Activated T-cell treated with anti-CD3 and anti-CD28 coated beads for 24 hours (primary cell): ENCODE measurements at regions not wholly inside any gene's neighbourhood (a gene's known extent, or its start where the extent isn't known, plus 50 kb on each side); places are given as distances from the start of the nearest gene placed in this dataset.

Experiments used
- DNase-seq: peaks from one replicate; pipeline ENCODE4 v3.0.0-alpha.2; 2020; ENCODE audit warnings: low read depth

DNA sequence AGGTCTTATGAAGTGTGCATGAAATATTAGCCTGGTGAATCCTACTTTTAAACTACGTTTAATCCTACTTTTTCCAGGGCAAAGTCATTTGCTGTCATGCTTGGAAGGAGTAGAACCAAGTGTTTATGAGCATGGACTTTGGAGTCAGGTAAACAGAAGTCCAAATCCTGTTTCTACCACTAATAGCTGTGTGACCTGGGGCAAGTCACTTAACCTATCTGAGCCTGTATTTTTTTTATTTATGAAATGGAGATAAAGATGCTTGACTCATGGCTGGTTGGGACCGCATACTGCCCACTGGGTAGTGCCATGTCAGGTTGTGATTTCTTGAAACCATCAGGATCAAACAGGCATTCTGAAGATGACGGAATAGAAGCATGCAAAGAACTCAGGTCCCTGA, 249.6 kb downstream of the BAMBI start:
- no peak for DNase-seq

DNA sequence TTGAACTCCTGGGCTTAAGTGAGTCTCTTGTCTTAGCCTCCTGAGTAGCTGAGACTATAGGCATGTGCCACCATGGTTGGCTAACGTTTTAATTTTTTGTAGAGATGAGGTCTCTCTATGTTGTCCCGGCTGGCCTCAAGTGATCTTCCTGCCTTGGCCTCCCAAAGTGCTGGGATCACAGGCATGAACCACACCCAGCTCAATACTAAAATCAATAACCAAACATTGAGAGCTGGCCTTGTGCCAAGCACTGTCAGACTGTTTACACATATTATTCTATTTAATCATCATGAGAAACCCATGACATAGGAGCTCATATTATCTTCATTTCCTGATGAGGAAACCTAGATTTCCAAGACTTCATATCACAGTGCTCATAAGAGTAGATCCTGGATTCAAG, 251.2 kb downstream of the BAMBI start:
- DNase-seq: no peak

DNA sequence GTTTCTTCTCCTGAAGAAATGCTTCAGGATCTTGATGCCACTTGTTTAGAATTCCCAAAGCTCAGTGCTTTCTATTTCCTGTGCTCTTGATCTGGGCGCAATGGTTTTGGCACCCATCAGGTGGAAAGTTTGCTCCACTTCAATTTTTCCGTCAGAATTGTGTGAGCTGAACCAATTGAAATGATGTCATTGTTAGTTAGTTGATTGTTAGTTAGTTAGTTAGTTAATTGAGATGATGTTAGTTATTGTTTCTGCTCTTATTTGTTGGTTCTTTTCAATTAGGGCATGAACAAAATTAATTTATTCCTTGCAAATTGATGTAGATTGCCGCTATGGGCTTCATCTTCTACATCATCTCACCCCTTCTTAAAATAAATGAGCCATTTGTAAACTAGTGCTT, 252.6 kb downstream of the BAMBI start:
- DNase-seq: no peak

DNA sequence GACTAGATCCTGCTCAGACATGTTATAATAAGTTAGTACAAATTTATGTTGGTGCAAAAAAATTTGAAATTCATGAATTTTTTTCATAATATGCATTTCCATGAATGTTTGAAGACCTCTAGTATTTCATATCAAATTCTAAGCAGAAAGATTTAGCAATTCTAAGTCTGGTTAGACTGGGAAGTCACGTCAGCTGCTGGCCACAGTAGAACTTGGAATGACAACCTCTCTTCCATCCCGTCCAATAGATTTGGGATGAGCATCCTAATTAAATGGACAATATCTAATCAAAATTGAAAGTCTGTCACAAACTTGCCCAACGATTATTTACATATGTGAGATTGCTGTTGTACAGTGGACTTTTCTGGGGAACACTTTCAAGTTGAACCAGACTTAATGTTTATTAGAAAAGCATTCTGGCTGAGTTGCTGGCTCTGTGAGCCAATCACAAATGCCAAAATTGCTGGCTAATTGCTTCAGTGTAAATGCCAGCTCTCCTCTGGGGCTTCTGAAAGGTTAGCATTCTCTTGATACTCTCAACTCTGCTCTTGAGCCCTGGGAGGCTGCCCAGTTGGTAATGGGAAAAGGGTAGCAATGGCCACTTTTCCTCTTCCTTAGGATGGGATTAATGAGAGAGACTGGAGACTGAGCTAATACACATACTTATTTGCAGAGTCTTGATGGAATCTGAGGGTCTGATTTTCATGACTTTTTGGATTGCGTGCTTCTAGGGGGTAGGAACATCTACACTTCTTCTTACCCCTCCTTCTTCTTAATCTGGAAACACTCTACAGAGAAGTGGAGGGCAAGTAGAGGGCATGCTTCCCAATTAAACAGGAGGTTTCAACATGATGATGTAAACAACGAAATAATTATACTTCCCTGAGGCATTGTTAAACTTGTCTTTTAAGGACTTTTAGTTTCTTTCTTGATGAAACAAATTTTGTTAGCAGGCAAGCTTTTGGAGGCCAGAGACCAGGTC, 253.5 kb downstream of the BAMBI start:
- no peak for DNase-seq

DNA sequence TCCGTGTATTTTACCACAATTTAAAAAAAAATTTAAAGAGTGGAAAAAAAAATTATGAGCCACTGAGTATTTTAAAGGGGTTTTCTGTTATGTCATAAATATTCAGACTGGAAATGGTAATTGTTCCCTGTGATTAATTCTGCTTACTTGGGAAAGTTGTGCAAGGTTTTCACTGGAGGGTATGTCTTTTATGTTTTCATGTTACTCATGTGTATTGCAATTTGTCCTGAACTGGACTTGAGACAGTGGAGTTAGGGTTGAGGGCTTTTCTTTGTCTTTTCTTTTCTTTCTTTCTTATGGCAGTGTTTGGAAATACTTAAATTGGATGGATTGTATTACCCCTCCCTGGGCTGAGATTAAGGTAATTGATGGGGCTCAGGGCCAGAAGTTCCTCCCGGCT, 257.7 kb downstream of the BAMBI start:
- no peak for DNase-seq

DNA sequence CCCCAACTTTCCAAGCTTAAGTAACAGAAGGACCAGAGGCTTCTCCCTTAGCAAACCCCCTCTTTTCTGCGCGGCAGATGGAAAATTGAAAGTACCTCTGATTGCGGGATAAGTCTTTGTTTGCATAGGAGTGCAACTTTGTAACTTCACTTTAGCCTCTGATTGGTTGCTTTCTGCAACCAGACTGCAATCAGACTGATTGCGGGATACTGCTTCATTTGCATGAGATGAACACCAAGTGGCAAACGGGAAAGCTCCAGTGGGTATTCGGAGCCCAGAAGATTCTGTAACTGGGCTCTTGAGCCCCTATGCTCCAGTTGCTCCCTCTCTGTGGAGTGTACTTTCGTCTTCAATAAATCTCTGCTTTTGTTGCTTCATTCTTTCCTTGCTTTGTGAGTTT, 260.6 kb downstream of the BAMBI start:
- no peak for DNase-seq

DNA sequence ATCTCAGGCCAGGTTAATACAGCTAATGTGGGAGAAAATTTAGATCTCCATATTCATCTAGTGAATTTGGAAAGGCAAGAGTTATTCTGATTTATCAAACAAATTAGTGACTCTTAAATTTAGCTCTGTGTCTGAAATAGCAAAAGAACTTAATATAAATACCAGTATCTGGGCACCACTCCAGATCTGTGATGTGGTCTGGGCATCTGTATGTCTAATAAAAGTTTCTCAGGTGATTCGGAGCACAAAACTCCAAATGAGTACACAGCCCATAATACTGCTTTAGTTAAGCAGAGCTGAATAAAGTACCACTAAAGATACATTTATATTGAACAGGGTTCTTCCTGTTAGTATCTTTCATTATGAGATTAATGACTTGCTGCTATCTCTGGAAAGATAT, 261.4 kb downstream of the BAMBI start:
- no peak for DNase-seq

DNA sequence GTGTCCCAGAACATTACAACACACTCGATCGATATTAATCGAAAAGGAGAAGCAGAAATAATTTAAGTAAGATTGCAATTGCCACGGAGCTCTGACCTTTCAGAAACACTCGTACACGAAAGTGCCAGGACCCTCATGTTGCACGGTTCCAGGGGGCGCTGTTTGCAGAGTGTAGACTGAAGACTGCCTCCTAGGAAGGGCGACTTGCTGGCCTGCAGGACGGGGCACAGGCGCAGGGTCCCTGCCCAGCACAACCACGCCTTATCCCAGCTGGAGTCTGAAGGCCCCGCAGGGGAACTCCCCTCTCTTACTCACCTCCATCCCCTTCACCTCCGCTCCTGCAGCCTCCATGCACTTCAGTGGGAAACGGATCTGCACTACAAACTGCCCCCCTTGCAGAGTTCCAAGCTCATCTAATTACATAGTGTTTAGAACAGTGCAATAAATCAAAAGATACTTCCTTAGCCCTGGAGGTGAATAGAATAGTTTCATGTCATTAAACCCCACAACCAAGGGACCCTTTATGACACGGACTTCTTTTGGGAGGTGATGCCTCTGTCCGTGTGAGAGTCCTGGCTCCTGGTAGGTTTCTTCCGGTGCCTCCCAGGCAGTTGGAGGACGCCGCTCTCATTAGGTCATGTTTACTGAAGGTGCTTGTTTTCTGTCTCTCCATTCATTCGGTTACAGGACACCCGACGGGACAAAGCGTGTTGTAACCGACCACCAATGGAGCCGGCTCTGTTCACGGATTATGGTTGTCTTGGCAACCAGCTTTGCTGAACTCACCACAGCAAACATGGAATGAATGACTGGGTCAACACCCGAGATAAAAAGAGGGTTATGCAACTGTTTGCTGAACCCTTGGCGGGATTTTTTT, 262.2 kb downstream of the BAMBI start:
- DNase-seq: no peak

DNA sequence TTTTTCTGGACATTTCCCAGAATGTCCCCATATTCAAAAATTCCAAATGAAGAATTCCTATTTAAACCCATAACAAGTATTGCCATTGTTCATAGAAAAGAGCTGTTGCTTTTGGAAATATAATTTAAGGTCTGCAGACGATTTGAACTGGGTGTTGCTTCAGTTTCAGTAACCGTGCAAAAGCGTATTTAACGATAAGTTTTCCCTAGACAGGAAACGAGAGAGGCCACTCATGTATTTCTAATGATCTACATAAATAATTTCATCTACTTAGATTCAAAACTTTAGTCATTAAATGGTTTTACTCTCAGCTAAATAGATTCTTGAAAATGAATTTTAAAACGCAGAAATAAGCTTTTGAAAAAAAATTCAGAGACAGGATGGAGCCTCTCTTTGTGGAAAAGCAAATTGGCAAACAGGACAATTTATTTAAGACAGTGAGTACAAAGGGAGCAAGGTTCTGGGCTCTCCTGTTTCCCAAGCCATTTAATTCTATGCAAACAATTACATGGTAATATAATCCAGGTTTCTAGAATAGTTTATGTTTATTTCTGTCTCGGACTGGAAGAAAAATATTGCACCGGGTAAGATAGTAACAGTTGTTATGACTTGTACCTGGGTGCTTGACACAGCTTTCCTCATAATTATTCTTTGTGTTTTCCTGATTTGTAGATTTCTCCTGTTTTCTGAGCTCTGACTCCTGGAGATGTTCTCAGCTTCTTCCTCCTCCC, 263.0 kb downstream of the BAMBI start:
- DNase-seq: no peak

DNA sequence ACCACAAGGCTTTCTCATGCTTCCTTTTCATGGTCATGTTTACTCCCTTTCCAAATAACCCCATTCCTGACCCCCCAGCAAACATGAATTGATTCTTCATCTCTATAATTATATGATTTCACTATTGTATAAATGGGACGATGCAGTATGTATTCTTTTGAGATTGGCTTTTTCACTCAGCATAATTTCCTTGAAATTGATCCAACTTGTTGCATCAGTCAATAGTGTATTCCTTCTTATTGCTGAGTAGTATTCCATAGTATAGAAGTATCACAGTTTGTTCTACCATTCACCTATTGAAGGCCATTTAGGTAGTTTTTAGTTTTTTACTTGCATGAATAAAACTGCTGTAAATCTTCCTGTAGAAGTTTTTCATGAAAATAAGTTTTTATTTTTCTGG, 264.7 kb downstream of the BAMBI start:
- DNase-seq: no peak

DNA sequence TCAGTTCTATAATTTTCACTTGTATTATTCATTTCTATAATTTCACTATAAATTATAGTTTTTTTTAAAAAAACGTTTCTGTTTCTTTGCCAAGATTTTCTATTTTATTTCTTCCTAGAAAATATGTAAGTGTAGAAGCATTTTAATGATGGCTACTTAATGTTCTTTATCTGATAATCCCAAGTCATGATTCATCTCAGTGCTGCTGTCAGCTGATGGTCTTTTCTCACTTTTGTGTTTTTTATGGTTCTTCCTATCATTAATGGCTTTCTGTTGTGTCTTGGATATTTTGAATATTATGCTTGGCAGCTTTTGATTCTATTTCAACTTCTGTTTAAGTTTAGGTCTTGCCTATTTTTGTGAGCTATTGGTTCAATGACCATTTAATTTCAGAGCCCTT, 268.6 kb downstream of the BAMBI start:
- DNase-seq: no peak

DNA sequence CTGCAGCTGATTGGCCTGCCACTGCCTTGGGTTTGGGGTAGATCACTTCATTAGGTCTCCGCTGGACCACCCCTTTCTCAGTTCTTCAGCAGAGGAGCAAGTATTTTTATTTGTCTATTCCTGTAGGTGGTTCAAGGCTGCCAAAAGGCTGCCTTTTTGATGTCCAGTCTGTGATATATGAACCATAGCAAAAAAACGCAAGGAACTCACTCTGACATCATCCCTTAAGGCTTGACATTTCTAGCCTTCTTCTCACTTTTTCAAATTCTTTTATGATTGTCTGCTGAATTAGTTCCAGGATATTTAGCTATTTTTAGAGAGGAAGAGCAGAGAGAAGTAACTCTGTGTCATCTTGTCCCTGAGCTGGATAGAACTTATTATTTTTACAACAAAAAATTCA, 269.2 kb downstream of the BAMBI start:
- DNase-seq: no peak

DNA sequence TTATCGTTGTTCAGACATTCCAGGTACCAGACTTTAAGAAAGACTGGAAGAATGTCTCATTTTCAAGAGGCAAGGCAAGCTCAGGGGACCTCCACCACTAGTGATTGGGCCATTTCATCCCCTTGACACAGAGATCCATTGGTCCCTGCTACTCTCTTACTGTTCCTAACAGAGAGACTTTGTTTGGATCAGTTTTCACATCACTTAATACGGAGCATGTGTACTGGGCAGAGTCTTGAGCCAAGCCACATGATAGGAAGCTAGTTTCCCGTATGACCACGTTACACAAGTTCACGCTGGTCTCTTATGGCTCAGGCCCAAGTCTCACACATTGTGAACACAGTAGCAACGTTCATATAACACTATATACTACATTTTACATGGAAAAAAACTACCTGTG, 269.9 kb downstream of the BAMBI start:
- DNase-seq: no peak

DNA sequence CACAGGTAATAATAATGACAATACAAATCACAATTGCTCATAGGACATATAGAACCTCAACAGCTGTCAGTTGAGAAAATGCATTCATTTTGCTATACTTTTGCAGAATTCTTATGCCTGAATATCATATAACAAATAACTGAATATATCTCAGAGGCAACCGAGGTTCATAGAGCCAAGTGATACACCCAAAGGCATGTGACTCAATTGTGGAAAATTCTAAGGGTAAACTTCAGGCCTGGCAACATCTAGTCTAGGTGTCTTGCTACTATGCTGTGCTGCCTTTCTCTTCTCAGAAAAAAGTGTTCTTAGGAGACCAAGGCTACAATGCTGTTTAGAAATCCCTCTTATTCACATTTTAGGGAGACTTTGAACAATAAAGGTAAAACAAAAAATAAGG, 270.7 kb downstream of the BAMBI start:
- no peak for DNase-seq

DNA sequence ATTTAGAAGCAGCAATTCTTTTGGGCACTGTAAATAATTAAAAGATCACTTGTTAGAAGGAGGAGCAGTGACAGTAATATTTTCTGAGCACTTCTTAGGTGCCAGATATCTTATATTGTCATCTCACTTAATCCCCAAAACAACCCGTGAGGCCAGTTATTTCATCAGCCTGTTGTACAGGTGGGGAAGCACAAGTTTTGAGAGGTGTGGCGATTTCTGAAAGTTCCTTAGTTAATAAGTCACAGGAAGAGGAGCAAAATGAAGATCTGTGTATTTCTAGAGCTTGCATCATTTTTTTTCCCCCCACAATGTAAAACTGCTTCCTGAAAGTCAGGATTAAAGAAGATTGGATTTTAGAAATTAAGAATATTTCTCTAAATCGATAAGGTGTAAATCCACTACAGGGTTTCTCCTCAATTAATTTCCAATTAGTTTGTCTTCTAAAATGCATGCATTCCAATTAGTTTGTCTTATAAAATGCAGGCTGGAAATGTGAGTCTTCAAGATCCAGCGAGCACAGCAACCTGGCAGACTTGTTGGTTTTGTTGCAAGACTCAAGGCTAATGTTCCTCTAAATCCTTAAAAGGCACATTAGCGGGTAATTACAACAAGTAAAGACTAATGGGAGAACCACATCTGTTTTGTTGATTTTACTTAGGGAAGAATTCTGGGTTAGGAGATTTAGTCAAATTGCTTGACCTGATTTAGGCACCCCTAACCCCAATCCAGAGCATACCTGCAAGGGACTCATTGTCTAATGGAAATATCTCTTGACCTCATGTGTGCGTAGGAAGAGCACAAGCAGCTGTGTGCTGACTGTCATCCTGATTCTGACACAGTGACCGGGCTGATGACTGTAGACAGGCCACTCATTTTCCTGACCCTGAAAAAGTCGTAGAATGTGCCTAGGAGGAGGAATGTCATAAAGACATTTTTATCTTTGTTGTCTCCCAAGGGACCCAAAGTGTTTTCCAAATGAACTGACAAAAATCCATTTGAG, 272.0 kb downstream of the BAMBI start:
- no peak for DNase-seq

DNA sequence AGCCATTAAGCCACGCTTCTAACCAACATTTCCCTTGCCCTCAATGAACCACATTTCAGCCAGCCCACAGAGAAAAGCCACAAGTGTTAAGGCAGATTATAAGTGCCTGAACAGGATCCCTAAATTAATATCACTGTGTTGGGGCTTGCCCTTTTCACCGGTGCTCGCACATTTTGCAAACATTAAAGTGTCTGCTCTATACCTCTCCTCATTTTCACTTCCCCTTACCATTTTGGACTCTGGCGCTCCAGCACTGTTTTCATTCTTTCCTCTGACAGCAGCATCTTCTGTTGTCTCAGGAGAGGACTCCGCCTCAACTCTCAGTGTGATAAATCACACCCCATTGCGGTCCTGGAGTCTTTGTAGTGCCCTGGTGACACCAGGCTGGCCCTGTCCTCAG, 274.2 kb downstream of the BAMBI start:
- DNase-seq: no peak

DNA sequence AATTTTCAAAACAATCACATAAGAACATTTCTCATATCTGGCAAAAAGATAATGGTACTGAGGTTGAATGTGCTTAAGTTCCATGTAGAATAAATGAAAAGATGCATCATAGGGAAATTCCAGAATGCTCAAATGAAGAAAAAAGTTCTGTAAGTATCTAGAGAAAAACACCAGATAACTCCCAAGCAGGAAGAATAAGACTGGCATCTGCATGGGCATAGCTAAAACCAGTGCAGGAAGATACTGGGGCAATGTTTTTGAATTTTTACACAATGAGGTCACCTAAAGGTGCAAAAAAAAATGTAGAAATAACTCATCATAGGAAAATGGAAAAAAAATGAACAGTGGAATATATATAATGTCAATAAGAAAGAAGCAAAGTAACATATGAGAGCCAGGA, 275.2 kb downstream of the BAMBI start:
- DNase-seq: no peak

DNA sequence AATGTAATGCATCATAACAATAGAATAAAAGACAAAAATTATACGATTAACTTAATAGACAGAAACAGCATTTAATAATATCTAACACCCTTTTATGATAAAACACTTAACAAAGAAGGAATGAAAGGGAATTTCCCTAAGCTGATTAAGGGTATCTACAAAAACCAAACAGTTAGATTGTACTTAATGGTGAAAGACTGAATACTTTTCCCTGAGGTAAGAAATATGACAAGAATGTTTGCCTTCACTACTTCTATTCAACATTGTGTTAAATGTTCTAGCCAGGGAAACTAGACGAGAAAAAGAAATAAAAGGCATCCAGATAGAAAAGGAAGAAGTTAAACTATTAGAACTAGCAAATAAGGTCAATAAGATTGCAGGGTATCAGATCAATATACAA, 276.9 kb downstream of the BAMBI start:
- no peak for DNase-seq

DNA sequence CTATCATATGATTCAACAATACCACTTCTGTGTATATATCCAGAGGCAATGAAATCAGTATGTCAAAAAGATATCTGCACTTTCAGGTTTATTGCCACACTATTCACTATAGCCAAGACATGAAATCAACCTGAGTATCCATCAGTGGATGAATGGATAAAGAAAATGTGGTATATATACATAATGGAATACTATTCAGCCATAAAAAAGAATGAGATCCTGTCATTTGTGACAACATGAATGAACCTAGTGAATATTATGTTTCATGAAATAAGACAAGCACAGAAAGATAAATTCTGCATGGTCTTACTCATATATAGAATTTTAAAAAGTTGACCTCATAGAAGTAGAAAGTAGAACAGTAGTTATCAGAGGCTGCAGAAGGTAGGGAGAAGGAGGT, 281.1 kb downstream of the BAMBI start:
- DNase-seq: no peak

DNA sequence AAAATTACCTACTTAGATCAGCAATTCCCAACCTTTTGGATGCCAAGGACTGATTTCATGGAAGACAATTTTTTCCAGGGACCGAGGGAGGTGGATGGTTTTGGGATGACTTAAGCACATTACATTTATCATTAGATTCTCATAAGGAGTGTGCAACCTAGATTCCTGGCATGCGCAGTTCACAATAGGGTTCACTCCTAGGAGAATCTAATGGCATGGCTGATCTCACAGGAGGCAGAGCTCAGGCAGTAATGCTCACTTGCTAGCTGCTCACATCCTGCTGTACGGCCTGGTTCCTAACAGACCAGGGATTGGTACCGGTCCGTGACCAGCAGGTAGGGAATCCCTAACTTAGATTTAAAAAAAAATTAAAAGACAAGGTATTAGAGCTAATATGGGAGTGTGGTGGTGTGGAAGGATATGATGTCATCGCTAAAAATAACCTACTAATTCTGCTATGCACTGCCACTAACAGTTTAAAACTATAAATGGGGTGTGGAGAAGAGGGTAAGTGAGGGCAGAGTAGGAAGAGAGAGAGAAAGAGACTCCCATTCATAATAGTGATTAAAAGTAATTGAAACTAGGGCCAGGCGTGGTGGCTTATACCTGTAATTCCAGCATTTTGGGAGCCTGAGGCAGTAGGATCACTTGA, 282.7 kb downstream of the BAMBI start:
- no peak for DNase-seq

DNA sequence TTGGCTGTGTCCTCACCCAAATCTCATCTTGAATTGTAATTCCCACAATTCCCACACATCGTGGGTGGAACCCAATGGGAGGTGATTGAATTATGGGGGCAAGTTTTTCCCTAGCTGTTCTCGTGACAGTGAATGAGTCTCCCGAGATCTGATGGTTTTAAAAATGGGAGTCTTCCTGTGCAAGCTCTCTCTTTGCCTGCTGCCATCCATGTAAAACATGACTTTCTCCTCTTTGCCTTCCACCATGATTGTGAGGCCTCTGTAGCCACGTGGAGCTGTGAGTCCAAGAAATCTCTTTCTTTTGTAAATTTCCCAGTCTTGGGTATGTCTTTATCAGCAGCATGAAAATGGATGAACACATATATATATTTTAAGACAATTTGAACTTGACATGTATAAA, 285.4 kb downstream of the BAMBI start:
- DNase-seq: no peak
